Gastroesophageal sphincter (tissue), 4 donors: ENCODE measurements at regions not wholly inside any gene's neighbourhood (a gene's known extent, or its start where the extent isn't known, plus 50 kb on each side); places are given as distances from the start of the nearest gene placed in this dataset.

Experiments
- ATAC-seq: fragments of 150-250 bp; one replicate; pipeline ENCODE4 v1.9.1; 2016; ENCODE audit warnings: mild to moderate bottlenecking, moderate library complexity
- H3K27ac ChIP-seq, 4 donors: fragments of 200-600 bp; sonication (generic) in 3 of 4; 1 replicate in 3 of 4; 2 replicates in 1 of 4; pipeline ENCODE4 v1.5.1; 2016 to 2019
- H3K27me3 ChIP-seq: fragments of 200-600 bp; sonication (generic); one replicate; pipeline ENCODE4 v1.5.1; 2019
- H3K36me3 ChIP-seq, 2 donors: fragments of 200-600 bp; sonication (generic); one replicate each; pipeline ENCODE4 v1.5.1; 2019; ENCODE audit warnings: control low read depth in 1 of 2
- H3K4me1 ChIP-seq, 3 donors: fragments of 200-600 bp; sonication (generic); 1 replicate in 2 of 3; 2 replicates in 1 of 3; pipeline ENCODE4 v1.5.1; 2016 to 2019; ENCODE audit warnings: control low read depth in 2 of 3
- H3K4me3 ChIP-seq, 2 donors: fragments of 200-600 bp; sonication (generic); one replicate each; pipeline ENCODE4 v1.5.1; 2019; ENCODE audit warnings: mild to moderate bottlenecking in 1 of 2, moderate library complexity in 1 of 2
- H3K9me3 ChIP-seq, 3 donors: fragments of 200-600 bp; sonication (generic); one replicate each; pipeline ENCODE4 v1.5.1; 2017 to 2019; ENCODE audit warnings: control low read depth in 2 of 3
- CTCF ChIP-seq, 4 experiments: fragments of 200-600 bp in 2 of 4; fragments of 450-650 bp in 2 of 4; sonication (generic) in 1 of 4; IDR thresholded peaks; one replicate each; pipeline ENCODE4 v1.5.1; 2017 to 2019; ENCODE audit warnings: antibody characterized with exemption in 4 of 4, mild to moderate bottlenecking in 2 of 4, moderate library complexity in 2 of 4
- EP300 ChIP-seq: sonication (generic); formaldehyde crosslinking; IDR thresholded peaks from one replicate; pipeline ENCODE4 v1.6.1; 2017; ENCODE audit warnings: antibody characterized with exemption, mild to moderate bottlenecking
- POLR2A ChIP-seq, 2 donors: fragments of 450-650 bp; IDR thresholded peaks; one replicate each; pipeline ENCODE4 v1.6.1; 2017; ENCODE audit warnings: antibody characterized with exemption in 2 of 2, mild to moderate bottlenecking in 2 of 2, moderate library complexity in 1 of 2
- POLR2AphosphoS5 ChIP-seq: sonication (generic); formaldehyde crosslinking; IDR thresholded peaks from one replicate; pipeline ENCODE4 v1.6.1; 2017; ENCODE audit warnings: antibody characterized with exemption
- WGBS, 2 donors: methylation state at CpG; one replicate each; pipeline ENCODE4 v1.1.5; 2018; ENCODE audit warnings: low coverage in 1 of 2; 5-methylcytosine and 5-hydroxymethylcytosine counted together

DNA sequence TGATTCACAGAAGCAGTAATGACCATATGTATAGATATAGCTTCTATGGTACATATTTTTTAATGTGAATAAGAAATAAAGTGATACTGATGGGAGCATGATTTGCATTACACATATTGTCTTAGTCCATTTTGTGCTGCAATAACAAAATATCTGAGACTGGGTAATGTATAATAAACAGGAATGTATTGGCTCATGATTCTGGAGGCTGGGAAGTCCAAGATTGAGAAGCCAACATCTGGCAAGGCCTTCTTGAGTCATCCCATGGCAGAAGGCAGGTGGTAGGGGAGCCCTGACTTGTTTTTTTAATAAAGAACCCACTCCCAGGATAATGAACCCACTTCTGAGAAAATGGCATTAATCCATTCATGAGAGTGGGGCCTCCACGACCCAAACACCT lies 185.6 kb upstream of the RREB1 start:
- 78 to 100% methylated on average over 1 of the region's 1 CpG for WGBS, 2 donors
- Histone ChIP-seq H3K9me3 (no peaks in the 10 kb centered on the region), H3K27me3 (no peaks in the 10 kb centered on the region), H3K36me3 (no peaks in the 10 kb centered on the region), H3K4me3 (no peak overlapping the region), H3K27ac (no peak overlapping the region), H3K4me1 (no peaks in the 10 kb centered on the region)
- TF ChIP-seq CTCF (IDR thresholded peaks at IDR 0.05) (no peak), POLR2A (IDR thresholded peaks at IDR 0.05) (no peak), POLR2AphosphoS5 (no peak), EP300 (no peak)
- no peak for ATAC-seq

DNA sequence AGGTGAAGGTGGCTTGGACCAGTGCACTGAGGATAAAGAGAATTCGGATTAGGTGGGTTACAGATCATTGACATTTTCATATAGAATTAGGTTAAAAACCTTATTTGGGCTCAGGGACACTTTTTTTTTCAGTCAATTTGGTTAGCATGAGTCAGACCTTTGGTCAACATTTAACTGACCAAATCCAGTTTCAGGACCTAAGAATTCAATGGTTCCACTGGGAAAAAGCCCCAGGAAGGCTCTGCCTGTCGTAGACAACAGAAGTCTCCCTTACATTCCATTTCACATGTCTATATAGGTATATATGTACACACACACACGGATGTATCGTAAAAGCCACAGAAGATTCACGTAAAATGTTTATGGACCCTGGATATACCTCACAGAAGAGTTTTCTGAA lies 184.2 kb upstream of the RREB1 start:
- WGBS, 2 donors = 83 to 89% methylated on average over 3 to 5 of the region's 5 CpGs
- Histone ChIP-seq H3K4me1 (peaks cover 0 to 9% (median 0%) of the 10 kb centered on the region in 3 donors), H3K4me3 (no peak overlapping the region), H3K36me3 (no peaks in the 10 kb centered on the region), H3K9me3 (no peaks in the 10 kb centered on the region), H3K27me3 (no peaks in the 10 kb centered on the region), H3K27ac (no peak overlapping the region)
- no peak for TF ChIP-seq CTCF (IDR thresholded peaks at IDR 0.05)
- no peak for ATAC-seq

GRCh38 chr6:6924708-6925107 lies 183.1 kb upstream of the RREB1 start:
- Histone ChIP-seq H3K4me3 (no peak overlapping the region), H3K4me1 (peaks cover 0 to 9% (median 0%) of the 10 kb centered on the region in 3 donors), H3K9me3 (no peaks in the 10 kb centered on the region), H3K36me3 (no peaks in the 10 kb centered on the region), H3K27ac (no peak overlapping the region), H3K27me3 (no peaks in the 10 kb centered on the region)
- TF ChIP-seq EP300 (no peak), POLR2AphosphoS5 (no peak), CTCF (IDR thresholded peaks at IDR 0.05) (no peak), POLR2A (IDR thresholded peaks at IDR 0.05) (no peak)
- ATAC-seq = no peak
- no CpG with 5 or more reads among the region's 5 CpGs for WGBS, 2 donors

- 82 to 84% methylated on average over 5 to 10 of the region's 10 CpGs for WGBS, 2 donors
- no peak overlapping the region for H3K4me3 ChIP-seq
- TF ChIP-seq POLR2AphosphoS5 (no peak), POLR2A (IDR thresholded peaks at IDR 0.05) (no peak), CTCF (IDR thresholded peaks at IDR 0.05) (no peak), EP300 (no peak)
- H3K27ac ChIP-seq = no peak overlapping the region
- H3K9me3 ChIP-seq = no peaks in the 10 kb centered on the region
- H3K4me1 ChIP-seq = peaks cover 0 to 9% (median 0%) of the 10 kb centered on the region in 3 donors
- no peaks in the 10 kb centered on the region for H3K27me3 ChIP-seq
- ATAC-seq = no peak
- no peaks in the 10 kb centered on the region for H3K36me3 ChIP-seq
Observed at GRCh38 chr6:6925391-6926164, 182.2 kb upstream of the RREB1 start.

GRCh38 chr6:6926856-6927255 lies 180.9 kb upstream of the RREB1 start:
- no peaks in the 10 kb centered on the region for H3K27me3 ChIP-seq
- WGBS, 2 donors = 86% methylated on average over 4 to 7 of the region's 7 CpGs
- TF ChIP-seq POLR2A (IDR thresholded peaks at IDR 0.05) = no peak
- TF ChIP-seq EP300 = no peak
- no peak for TF ChIP-seq CTCF (IDR thresholded peaks at IDR 0.05)
- no peak for TF ChIP-seq POLR2AphosphoS5
- no peaks in the 10 kb centered on the region for H3K36me3 ChIP-seq
- H3K4me1 ChIP-seq = peaks cover 0 to 9% (median 0%) of the 10 kb centered on the region in 3 donors
- no peaks in the 10 kb centered on the region for H3K9me3 ChIP-seq
- no peak for ATAC-seq
- H3K4me3 ChIP-seq = no peak overlapping the region
- H3K27ac ChIP-seq = no peak overlapping the region
